Neural crest cell (in vitro differentiated cells): ENCODE measurements at regions not wholly inside any gene's neighbourhood (a gene's known extent, or its start where the extent isn't known, plus 50 kb on each side); places are given as distances from the start of the nearest gene placed in this dataset.

Experiments
- DNase-seq: peaks from one replicate; pipeline ENCODE4 v3.0.0; 2021; ENCODE audit warnings: low read depth, mixed read lengths, low spot score
- H3K27ac Mint-ChIP-seq: one replicate; pipeline ENCODE4 v1.8.0; 2021; ENCODE audit warnings: mild to moderate bottlenecking, mixed read lengths; ENCODE audit not compliant: unreplicated experiment
- H3K27me3 Mint-ChIP-seq: 2 replicates; pipeline ENCODE4 v1.8.0; 2021; ENCODE audit warnings: low read depth, mild to moderate bottlenecking, mixed read lengths
- H3K36me3 Mint-ChIP-seq: 2 replicates; pipeline ENCODE4 v1.8.0; 2021; ENCODE audit warnings: low read depth, mild to moderate bottlenecking, mixed read lengths
- H3K4me1 Mint-ChIP-seq: 2 replicates; pipeline ENCODE4 v1.8.0; 2021; ENCODE audit warnings: mixed read lengths
- H3K4me3 Mint-ChIP-seq: one replicate; pipeline ENCODE4 v1.8.0; 2021; ENCODE audit warnings: mild to moderate bottlenecking, mixed read lengths
- H3K9me3 Mint-ChIP-seq: 2 replicates; pipeline ENCODE4 v1.8.0; 2021; ENCODE audit warnings: mixed read lengths
- CTCF ChIP-seq: fragments of 200-600 bp; sonication (generic); conservative IDR thresholded peaks from 2 replicates; pipeline ENCODE4 v1.5.0; 2021; ENCODE audit warnings: antibody characterized with exemption, mild to moderate bottlenecking

DNA sequence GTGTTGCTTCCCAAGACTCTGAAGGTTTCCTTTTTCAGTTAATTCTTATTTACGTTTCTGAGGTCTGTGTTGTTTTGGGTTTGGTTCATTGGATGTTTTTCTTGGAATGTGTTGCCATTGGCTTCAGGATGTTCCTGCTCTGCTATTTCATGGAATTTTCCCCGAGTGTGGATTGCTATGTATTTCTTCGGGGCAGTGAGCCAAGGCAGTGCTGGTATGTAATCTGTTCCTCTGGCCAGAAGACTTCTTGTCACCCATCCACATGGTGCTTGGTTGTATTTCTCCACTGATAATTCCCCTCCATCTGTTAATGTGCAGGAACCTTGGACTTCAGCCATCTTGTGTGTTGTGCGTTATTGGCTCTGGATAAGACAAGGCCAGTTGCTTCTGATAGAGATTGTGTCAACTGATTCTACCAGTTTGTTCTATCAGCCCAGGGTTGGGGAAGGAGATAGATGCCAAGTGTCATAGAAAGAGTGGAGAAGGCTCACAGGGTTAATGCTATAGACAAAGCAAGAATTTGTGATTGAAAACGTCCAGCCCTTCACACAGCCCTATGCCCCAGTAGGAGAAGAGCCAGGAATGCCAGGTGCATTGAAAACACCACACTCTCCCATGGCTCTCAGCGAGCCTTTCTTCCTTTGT is 505.2 kb downstream of the PLPP3 start:
- Mint-ChIP-seq H3K27me3 (no peaks in the 10 kb centered on the region), H3K4me1 (no peaks in the 10 kb centered on the region), H3K4me3 (no peak overlapping the region), H3K36me3 (no peaks in the 10 kb centered on the region), H3K9me3 (peaks cover 3% of the 10 kb centered on the region), H3K27ac (no peak overlapping the region)
- no peak for DNase-seq
- TF ChIP-seq CTCF = no peak

- H3K4me1 Mint-ChIP-seq = no peaks in the 10 kb centered on the region
- no peak for DNase-seq
- no peak for TF ChIP-seq CTCF
- no peak overlapping the region for H3K4me3 Mint-ChIP-seq
- H3K27me3 Mint-ChIP-seq = no peaks in the 10 kb centered on the region
- H3K27ac Mint-ChIP-seq = no peak overlapping the region
- peaks cover 3% of the 10 kb centered on the region for H3K9me3 Mint-ChIP-seq
- H3K36me3 Mint-ChIP-seq = no peaks in the 10 kb centered on the region
These were observed 505.8 kb downstream of the PLPP3 start for GRCh38 chr1:56073614-56074006.

- DNase-seq = no peak
- H3K4me3 Mint-ChIP-seq = no peak overlapping the region
- no peaks in the 10 kb centered on the region for H3K4me1 Mint-ChIP-seq
- no peak for TF ChIP-seq CTCF
- H3K27me3 Mint-ChIP-seq = no peaks in the 10 kb centered on the region
- H3K9me3 Mint-ChIP-seq = peaks cover 3% of the 10 kb centered on the region
- no peak overlapping the region for H3K27ac Mint-ChIP-seq
- H3K36me3 Mint-ChIP-seq = no peaks in the 10 kb centered on the region
These were observed 506.2 kb downstream of the PLPP3 start for GRCh38 chr1:56073206-56073605.

DNA sequence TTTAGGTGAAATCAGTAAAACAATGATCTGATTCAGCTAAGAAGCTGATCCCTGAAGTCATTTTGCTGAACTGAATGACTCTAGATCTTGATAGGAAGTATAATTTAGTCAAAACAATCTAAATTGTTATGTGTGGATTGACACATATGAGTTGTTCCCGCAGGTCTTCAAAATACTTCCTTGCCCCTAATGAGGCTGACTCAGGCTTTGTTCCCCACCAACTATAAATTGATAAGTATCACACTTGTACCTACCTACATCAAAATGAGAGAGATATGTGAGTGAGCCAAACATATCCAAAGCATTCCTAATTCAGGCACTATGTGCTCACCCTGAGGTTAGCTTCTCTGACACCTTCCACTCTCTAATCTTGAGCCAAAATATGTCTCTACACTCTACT is 507.1 kb downstream of the PLPP3 start:
- H3K4me3 Mint-ChIP-seq = no peak overlapping the region
- no peak for TF ChIP-seq CTCF
- DNase-seq = no peak
- no peaks in the 10 kb centered on the region for H3K36me3 Mint-ChIP-seq
- H3K27me3 Mint-ChIP-seq = no peaks in the 10 kb centered on the region
- H3K27ac Mint-ChIP-seq = no peak overlapping the region
- H3K4me1 Mint-ChIP-seq = no peaks in the 10 kb centered on the region
- H3K9me3 Mint-ChIP-seq = peaks cover 2% of the 10 kb centered on the region

DNA sequence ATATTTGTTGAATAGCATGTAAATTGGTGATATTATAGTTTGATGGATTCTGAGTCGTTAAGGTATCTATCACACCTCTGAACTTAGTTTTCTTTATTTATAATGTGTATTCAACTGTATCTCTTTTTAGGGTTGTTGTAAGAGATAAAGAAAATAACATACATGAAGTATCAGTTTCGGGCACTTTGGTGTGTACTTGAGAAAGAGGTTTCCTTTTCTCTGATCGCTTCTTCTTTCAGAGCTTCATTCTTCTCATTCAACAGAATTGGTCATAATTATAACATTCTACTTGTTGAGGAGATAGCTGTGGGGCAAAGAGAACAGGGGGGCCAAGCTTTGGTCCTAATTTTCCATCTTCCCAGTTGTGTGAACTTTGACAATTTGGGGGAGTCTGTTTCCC is 508.0 kb downstream of the PLPP3 start:
- no peak for TF ChIP-seq CTCF
- Mint-ChIP-seq H3K36me3 (no peaks in the 10 kb centered on the region), H3K4me1 (no peaks in the 10 kb centered on the region), H3K4me3 (no peak overlapping the region), H3K27ac (no peak overlapping the region), H3K27me3 (no peaks in the 10 kb centered on the region), H3K9me3 (no peaks in the 10 kb centered on the region)
- DNase-seq = no peak
